CD14-positive monocyte (primary cell): ENCODE measurements at regions not wholly inside any gene's neighbourhood (a gene's known extent, or its start where the extent isn't known, plus 50 kb on each side); places are given as distances from the start of the nearest gene placed in this dataset.

Experiments used
- DNase-seq, 3 donors: peaks; one replicate each; pipeline ENCODE4 v3.0.0-alpha.2; 2011 to 2022
- H2AFZ ChIP-seq: 2 replicates; pipeline ENCODE4 v1.6.0; 2012; ENCODE audit warnings: mild to moderate bottlenecking, low read depth, low read length, inconsistent platforms; ENCODE audit not compliant: insufficient read depth, poor library complexity, severe bottlenecking
- H3K27ac ChIP-seq, 2 donors: 1 replicate in 1 of 2; 2 replicates in 1 of 2; pipeline ENCODE4 v1.5.1; 2012 to 2013; ENCODE audit warnings: low read length in 2 of 2, control low read depth in 1 of 2, inconsistent platforms in 1 of 2, low read depth in 1 of 2, mild to moderate bottlenecking in 1 of 2
- H3K27me3 ChIP-seq, 2 donors: one replicate each; pipeline versions ENCODE4 v1.6.0 to v1.6.1; 2011 to 2013; ENCODE audit warnings: low read length in 2 of 2; ENCODE audit not compliant: control insufficient read depth in 2 of 2, insufficient read depth in 2 of 2
- H3K36me3 ChIP-seq, 2 donors: replicated peaks in 1 of 2; 1 replicate in 1 of 2; 2 replicates in 1 of 2; pipeline versions ENCODE4 v1.5.1 to v1.6.1; 2012 to 2013; ENCODE audit warnings: low read length in 2 of 2, control low read depth in 1 of 2, inconsistent platforms in 1 of 2, mild to moderate bottlenecking in 1 of 2; ENCODE audit not compliant: insufficient read depth in 2 of 2, control insufficient read depth in 1 of 2
- H3K4me1 ChIP-seq, 2 donors: 1 replicate in 1 of 2; 2 replicates in 1 of 2; pipeline versions ENCODE4 v1.5.1 to v1.6.1; 2012 to 2013; ENCODE audit warnings: low read length in 2 of 2, control low read depth in 1 of 2, inconsistent platforms in 1 of 2, mild to moderate bottlenecking in 1 of 2, moderate library complexity in 1 of 2; ENCODE audit not compliant: insufficient read depth in 2 of 2, control insufficient read depth in 1 of 2
- H3K4me2 ChIP-seq: replicated peaks from 2 replicates; pipeline ENCODE3; 2012; ENCODE audit warnings: low read length, moderate library complexity, mild to moderate bottlenecking; ENCODE audit not compliant: poor library complexity, severe bottlenecking; ENCODE audit errors: extremely low read depth
- H3K4me3 ChIP-seq, 3 experiments: fragments of 200-600 bp in 1 of 3; sonication (generic) in 1 of 3; replicated peaks in 1 of 3; 1 replicate in 2 of 3; 2 replicates in 1 of 3; pipeline ENCODE4 v1.5.1; 2011 to 2013; ENCODE audit warnings: low read length in 3 of 3, mild to moderate bottlenecking in 3 of 3, control low read depth in 2 of 3, low read depth in 2 of 3, inconsistent platforms in 1 of 3, moderate library complexity in 1 of 3
- H3K79me2 ChIP-seq: 2 replicates; pipeline ENCODE4 v1.6.0; 2012; ENCODE audit warnings: mild to moderate bottlenecking, control low read depth, inconsistent platforms, low read length, moderate library complexity; ENCODE audit not compliant: insufficient read depth
- H3K9ac ChIP-seq: 2 replicates; pipeline ENCODE4 v1.6.0; 2017; ENCODE audit warnings: low read length, mild to moderate bottlenecking; ENCODE audit not compliant: insufficient read depth, poor library complexity, severe bottlenecking
- H3K9me3 ChIP-seq, 2 donors: replicated peaks in 1 of 2; 1 replicate in 1 of 2; 2 replicates in 1 of 2; pipeline versions ENCODE4 v1.5.1 to v1.6.1; 2012 to 2013; ENCODE audit warnings: low read length in 2 of 2, control low read depth in 1 of 2; ENCODE audit not compliant: control insufficient read depth in 1 of 2, insufficient read depth in 1 of 2
- H4K20me1 ChIP-seq: 2 replicates; pipeline ENCODE4 v1.6.0; 2012; ENCODE audit warnings: mild to moderate bottlenecking, low read length, control low read depth, moderate library complexity; ENCODE audit not compliant: insufficient read depth
- H3K27ac Mint-ChIP-seq, 7 donors: one replicate each; pipeline ENCODE4 v1.8.0; 2020; ENCODE audit warnings: mild to moderate bottlenecking in 7 of 7, mixed read lengths in 7 of 7, moderate library complexity in 6 of 7, inconsistent platforms in 2 of 7
- H3K27me3 Mint-ChIP-seq, 3 donors: one replicate each; pipeline ENCODE4 v1.8.0; 2021 to 2022; ENCODE audit warnings: low read depth in 3 of 3, mild to moderate bottlenecking in 3 of 3, mixed read lengths in 3 of 3, moderate library complexity in 3 of 3, inconsistent platforms in 1 of 3
- H3K36me3 Mint-ChIP-seq, 2 donors: one replicate each; pipeline ENCODE4 v1.8.0; 2020; ENCODE audit warnings: mixed read lengths in 2 of 2, inconsistent platforms in 1 of 2, mild to moderate bottlenecking in 1 of 2
- H3K4me1 Mint-ChIP-seq: one replicate; pipeline ENCODE4 v1.8.0; 2020; ENCODE audit warnings: mild to moderate bottlenecking, mixed read lengths
- H3K4me3 Mint-ChIP-seq, 2 donors: one replicate each; pipeline ENCODE4 v1.8.0; 2020; ENCODE audit warnings: mild to moderate bottlenecking in 2 of 2, mixed read lengths in 2 of 2, moderate library complexity in 1 of 2
- H3K9me3 Mint-ChIP-seq, 7 donors: one replicate each; pipeline ENCODE4 v1.8.0; 2020 to 2022; ENCODE audit warnings: mixed read lengths in 7 of 7, mild to moderate bottlenecking in 6 of 7, moderate library complexity in 6 of 7, inconsistent platforms in 2 of 7
- CTCF ChIP-seq: fragments of 200-600 bp; IDR thresholded peaks from one replicate; pipeline ENCODE4 v1.8.0; 2022; ENCODE audit warnings: antibody characterized with exemption, mild to moderate bottlenecking
- WGBS: methylation state at CpG from one replicate; pipeline ENCODE4 v1.1.5; 2013; ENCODE audit warnings: missing lambda C conversion rate; ENCODE audit not compliant: insufficient coverage; 5-methylcytosine and 5-hydroxymethylcytosine counted together
- intact Hi-C, 2 donors: fragments of 100-400 bp; cut with micrococcal nuclease; formaldehyde crosslinking; loops; one replicate each; pipeline versions ENCODE4 v1.15.0 to v1.15.1; 2023

- 95% methylated on average over 6 of the region's 8 CpGs for WGBS
- Histone ChIP-seq H3K79me2 (no peaks in the 10 kb centered on the region), H4K20me1 (no peaks in the 10 kb centered on the region), H2AFZ (no peak overlapping the region), H3K27me3 (peaks cover 0 to 26% of the 10 kb centered on the region in 2 donors), H3K4me3 (no peak overlapping the region), H3K9me3 (no peaks in the 10 kb centered on the region), H3K27ac (no peak overlapping the region), H3K4me2 (no peak overlapping the region), H3K36me3 (no peaks in the 10 kb centered on the region), H3K9ac (no peak overlapping the region), H3K4me1 (no peaks in the 10 kb centered on the region)
- TF ChIP-seq CTCF = no peak
- DNase-seq = no peak
- intact Hi-C loops = no loop called here
- Mint-ChIP-seq H3K9me3 (peaks cover 0 to 2% (median 0%) of the 10 kb centered on the region in 7 donors), H3K4me3 (no peak overlapping the region), H3K27me3 (peaks cover 34 to 45% (median 39%) of the 10 kb centered on the region in 3 donors), H3K27ac (no peak overlapping the region), H3K4me1 (no peaks in the 10 kb centered on the region), H3K36me3 (no peaks in the 10 kb centered on the region)
Observed at GRCh38 chr17:77798481-77798880, 160.0 kb upstream of the TNRC6C start.

- H3K27me3 ChIP-seq = peaks cover 0 to 23% of the 10 kb centered on the region in 2 donors
- H3K4me3 Mint-ChIP-seq = peak overlapping the region in 1 of 2 donors; percentile 59
Observed at GRCh38 chr17:77800816-77801215, 157.7 kb upstream of the TNRC6C start.

More at GRCh38 chr17:77800816-77801215, 157.7 kb upstream of the TNRC6C start:
- H3K79me2 ChIP-seq = no peaks in the 10 kb centered on the region
- H3K27me3 Mint-ChIP-seq = peaks cover 30 to 46% (median 37%) of the 10 kb centered on the region in 3 donors
- no peak for DNase-seq
- H3K4me2 ChIP-seq = no peak overlapping the region
- H2AFZ ChIP-seq = no peak overlapping the region
- H3K4me1 Mint-ChIP-seq = no peaks in the 10 kb centered on the region
- WGBS = 94% methylated on average over 10 of the region's 15 CpGs
- H3K9ac ChIP-seq = no peak overlapping the region
- no peaks in the 10 kb centered on the region for H3K36me3 Mint-ChIP-seq
- H4K20me1 ChIP-seq = no peaks in the 10 kb centered on the region
- no peak overlapping the region for H3K4me3 ChIP-seq
- H3K36me3 ChIP-seq = no peaks in the 10 kb centered on the region
- no peak for TF ChIP-seq CTCF
- peaks cover 0 to 2% (median 0%) of the 10 kb centered on the region in 7 donors for H3K9me3 Mint-ChIP-seq
- no peak overlapping the region for H3K27ac Mint-ChIP-seq
- no peak overlapping the region for H3K27ac ChIP-seq
- H3K9me3 ChIP-seq = no peaks in the 10 kb centered on the region
- intact Hi-C loops = no loop called here
- H3K4me1 ChIP-seq = no peaks in the 10 kb centered on the region
